DMS153 treated with DMSO at 0.1 percent for 48 hours (cell line): ENCODE measurements at regions not wholly inside any gene's neighbourhood (a gene's known extent, or its start where the extent isn't known, plus 50 kb on each side); places are given as distances from the start of the nearest gene placed in this dataset.
"Not testable (repeated sequence)": the region's sequence is repeated elsewhere in the genome, so short reads cannot be mapped to it uniquely, and the experiment has no call there.

Source experiments
- DNase-seq: peaks from one replicate; lab custom pipeline; 2025; ENCODE audit not compliant: unreplicated experiment; lab: John Stamatoyannopoulos, UW

DNA sequence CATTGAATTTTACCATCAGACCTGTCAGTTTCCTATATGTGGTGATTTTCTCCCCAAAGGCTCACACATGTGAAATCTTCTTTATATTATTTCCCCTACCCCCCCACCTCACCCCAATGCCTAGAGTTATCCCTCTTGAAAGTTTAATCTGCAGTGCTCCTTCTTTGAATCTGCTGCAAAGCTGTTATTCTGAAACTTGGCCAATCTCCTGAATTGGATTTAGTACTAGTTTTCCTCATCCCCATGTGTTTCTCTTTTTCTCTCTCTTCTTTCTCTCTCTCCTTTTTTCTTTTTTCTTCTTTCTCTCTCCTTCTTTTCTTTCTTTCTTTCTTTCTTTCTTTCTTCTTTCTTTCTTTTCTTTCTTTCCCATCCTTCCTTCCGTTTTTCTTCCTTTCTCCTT, 886.2 kb downstream of the TYW1 start:
- DNase-seq: no peak

DNA sequence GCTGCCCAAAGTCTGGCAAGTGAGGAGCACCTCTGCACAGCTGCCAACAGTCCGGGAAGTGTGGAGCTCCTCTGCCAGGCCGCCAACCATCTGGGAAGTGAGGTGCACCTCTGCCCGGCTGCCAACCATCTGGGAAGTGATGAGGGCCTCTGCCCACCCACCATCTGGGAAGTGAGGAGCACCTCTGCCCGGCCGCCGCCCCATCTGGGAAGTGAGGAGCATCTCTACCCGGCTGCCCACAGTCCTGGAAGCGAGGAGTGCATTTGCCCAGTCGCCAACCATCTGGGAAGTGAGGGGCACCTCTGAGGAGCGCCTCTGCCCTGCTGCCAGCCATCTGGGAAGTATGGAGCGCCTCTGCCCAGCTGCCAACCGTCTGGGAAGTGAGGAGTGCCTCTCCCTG, 893.7 kb downstream of the TYW1 start:
- DNase-seq: no peak

DNA sequence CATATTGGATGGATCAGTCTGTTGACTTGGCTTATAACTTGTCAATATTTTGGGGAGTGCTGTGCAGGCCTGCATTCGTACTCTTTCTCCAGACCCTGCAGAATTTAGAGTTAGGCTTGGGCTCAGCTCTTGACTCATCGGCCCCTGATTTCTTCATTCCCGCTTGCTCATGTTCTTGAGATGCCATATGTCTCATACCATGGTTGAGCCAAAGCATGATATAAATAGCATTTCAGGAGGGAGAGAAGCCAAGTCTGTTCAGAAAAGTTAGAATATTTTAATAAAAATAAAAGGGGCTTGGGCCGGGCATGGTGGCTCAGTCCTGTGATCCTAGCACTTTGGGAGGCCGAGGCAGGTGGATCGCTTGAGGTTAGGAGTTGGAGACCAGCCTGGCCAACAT, 898.1 kb downstream of the TYW1 start:
- DNase-seq: no peak

DNA sequence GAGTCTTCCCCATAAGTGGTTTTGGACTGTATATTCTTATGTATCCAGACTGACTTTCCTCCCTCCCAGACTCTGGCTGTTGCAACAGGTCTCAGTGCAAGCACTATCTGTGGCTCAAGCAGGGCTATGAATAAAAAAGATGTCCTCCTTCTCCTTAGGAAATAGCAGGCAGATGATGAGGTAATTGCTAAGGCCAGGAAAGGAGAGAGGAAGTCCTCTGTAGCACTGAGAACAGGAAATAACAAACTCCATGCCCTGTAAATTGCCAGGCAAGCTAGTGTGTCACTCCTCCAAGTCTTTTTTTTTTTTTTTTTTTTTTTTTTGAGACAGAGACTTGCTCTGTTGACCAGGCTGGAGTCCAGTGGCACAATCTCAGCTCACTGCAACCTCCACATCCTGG, 900.1 kb downstream of the TYW1 start:
- DNase-seq: no peak

DNA sequence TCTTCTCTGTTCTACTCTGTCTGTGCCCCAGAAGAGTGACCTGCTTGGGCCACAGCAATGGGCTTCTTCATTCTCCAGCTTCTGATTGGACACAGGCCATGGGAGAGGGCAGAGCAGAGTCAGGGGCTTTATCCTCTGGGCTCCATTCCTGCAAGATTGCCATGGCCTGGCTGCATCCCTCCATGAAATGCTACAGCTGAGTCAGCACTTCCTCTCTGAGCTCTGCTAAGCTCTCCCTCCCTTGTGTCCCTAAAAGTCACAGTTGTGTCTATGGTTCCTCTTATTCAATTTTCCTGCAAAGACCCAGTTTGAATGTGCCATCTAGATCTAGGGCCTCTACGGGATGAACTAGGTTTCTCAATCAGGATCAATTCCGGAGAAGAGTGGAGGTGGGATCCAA, 903.8 kb downstream of the TYW1 start:
- DNase-seq: no peak

DNA sequence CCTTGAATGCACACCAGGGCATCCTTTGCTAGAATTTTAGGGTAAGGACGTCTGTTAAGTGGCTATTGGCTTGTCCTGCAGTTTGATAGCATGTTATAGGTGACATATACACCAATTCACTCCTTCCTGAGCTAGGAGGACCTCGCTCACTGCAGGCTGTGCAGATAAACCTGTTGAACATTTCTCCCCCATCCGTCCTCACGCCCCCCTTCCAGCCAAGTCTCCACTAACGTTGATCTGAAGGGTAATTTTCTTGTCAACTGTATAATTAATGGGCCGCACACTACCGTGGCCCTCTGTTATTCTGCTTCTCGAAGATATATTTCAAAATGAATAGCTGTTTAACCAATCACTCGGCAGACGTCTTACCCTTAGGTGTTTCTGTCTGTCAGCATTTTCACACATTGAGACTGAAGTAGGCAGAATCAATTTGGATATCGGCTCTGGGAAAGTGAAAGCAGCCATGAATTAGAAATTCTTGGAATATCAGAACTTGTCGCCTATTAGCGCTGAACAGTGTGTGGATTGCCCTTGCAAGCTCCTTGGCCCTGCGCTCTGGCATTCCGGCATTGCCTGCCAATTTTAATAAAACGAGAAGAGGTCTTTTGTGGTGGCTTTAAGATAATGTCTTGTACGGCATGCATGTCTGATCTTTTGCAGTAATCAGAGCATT, 905.3 kb downstream of the TYW1 start:
- DNase-seq: no peak

DNA sequence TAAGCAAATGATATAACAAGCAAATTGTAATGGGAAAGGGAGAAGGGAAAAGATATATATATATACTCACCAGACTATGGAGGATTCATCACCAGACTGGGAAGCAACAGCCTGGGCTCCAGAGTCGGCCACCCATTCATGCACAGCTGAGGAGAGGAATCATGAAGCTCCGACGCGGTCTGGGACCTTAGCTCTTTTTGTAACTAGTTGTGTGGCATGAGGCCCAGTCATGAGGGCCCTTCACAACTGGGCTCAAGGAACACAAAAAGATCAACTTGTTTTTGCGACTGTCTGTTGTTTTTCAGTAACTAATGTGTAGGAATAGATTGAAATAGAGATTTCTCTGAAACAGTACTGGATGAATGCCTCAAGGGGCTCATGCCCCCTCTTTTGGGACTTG, 911.2 kb downstream of the TYW1 start:
- no peak for DNase-seq

DNA sequence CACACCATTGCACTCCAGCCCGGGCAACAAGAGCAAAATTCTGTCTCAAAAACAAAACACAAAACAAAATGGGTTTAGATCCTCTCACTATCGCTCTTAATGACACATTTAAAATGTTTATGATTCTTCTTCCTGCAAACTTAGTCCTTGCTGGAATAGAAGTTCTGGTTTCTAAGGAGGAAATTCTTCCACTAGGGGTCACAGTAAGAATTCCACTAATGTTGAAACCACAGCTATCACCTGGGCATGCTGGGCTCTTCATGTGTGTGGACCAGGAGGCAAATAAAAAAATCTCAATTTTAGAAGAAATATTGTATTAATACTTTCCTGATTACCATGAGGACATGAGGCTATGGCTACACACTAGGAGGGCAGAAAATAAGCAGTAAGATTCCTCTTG, 915.8 kb downstream of the TYW1 start:
- no peak for DNase-seq

DNA sequence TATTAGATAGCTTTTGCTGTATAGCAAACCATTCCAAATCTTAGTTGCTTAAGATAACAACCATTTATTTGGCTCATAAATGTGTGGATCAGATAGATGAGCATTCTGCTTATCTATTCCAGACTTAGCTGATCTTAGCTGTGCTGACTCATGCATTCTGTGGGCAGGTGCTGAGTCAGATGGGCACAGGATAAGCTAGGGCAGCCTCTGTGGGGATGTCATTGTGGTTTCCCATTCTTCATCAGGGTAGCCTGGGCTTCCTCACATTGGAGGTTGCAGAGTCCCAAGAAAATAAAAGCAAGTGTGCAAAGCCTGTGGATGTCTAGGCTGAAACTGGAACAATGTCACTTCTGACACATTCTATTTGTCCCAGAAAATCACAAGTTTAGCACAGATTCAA, 917.0 kb downstream of the TYW1 start:
- no peak for DNase-seq

DNA sequence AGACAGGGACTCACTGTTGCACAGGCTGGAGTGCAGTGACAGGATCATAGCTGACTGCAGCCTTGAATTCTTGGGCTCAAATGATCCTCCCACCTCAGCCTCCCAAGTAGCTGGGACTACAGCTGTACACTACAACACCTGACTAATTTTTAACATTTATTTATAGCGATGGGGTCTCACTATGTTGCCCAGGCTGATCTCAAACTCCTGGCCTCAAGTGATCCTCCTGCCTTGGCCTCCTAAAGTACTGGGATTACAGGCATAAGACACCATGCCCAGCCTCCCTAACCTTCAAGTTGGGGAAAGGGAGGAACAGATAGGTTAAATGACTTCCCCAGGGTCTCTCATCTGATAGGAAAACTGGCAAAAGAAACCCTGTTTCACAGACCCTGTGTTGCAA, 919.5 kb downstream of the TYW1 start:
- DNase-seq: not testable (repeated sequence)

DNA sequence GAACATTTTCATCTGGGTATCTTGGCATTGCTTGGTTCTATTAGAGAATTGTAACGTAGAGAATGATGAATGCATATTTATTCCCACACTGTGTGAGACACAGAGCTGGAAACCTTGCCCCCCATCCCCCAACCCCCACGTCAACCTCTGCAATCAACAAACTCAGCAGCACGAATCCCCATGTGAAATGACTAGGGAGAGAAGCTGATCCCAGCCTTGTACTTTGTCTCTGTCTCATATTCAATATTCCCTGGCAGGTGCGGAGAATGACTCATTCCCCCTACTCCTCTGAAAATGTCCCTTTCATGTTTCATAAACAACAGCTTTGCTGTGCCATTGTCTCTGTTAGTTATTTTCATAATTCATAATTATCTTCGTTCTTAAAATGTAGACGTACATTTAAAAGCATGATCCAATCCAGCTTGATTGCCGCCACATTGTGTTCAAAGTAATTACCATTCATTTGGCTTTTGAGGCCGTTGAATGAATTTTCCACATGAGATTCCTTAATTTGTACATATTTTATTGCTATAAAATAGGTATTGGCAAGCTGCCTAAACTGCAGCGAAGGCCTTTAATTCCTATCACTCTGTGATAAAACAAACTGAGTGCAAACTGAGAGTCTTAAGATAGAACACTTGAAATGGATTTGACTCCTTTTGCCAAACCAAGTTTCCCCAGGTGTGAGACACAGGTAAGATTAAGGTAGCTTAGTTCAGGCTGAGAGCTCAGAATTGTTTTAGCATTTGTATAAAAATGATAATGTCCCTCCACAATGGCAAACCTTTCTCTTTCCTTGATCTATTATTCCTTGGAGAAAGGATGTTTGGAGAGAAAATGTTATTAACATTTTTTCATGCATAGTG, 920.2 kb downstream of the TYW1 start:
- DNase-seq: no peak

DNA sequence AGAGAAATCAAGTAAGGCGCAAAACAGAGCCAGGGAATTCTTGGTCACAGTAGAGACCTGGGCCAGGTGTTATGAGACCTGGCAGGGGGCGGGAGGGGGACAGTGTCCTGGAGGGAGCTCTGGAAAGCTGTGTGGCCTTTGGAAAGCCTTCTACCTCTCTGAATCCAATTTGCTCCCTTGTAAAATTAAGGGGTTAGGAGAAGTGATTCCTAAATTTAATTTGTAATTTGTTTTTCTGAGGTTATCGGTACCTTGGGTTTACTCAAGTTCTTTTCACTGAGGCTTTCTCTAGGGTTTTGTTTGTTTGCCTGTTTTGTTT, 920.8 kb downstream of the TYW1 start:
- DNase-seq: no peak

DNA sequence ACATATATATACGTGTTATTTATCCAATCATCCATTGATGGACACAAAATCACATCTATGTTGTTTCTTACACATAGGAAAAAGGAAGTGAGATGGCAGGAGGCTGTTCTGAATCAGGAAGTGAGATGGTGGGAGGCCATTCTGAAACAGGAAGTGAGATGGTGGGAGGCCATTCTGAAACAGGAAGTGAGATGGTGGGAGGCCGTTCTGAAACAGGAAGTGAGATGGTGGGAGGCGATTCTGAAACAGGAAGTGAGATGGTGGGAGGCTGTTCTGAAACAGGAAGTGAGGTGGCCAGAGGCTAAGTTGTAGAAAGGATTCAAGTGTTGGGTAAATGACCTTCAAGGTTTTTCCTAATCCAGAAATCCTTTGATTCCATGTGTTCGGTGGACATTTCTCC, 921.5 kb downstream of the TYW1 start:
- no peak for DNase-seq

DNA sequence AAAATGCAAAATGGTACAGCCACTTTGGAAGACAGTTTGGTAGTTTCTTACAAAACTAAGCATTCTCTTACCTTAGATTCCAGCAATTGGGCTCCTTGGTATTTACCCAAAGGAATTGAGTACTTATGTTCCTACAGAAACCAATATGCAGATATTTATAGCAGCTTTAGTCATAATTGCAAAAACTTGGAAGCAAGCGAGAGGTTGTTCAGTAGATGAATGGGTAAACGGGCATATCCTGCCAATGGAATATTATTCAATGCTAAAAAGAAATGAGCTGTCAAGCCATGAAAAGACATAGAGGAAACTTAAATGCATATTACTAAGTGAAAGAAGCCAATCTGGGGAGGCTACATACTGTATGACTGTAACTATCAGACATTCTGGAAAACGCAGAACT, 926.7 kb downstream of the TYW1 start:
- DNase-seq: no peak

DNA sequence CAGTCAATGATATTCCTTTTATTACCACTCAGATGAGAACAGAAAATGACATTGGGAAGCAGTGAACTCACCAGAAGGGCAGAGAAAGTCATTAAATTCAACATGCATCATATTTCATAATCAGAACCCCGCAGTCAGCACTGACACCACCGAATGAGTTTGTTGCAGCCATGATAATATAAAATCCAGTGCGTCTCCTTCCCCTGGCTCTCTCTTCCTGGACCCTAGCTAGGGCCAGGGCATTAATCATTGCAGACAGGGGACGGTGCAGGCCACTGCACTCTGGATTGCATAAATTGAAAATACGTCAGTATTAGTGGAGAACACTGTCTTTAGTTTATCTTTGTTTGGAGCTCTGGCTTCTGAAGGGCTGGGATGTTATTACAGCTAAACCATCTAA, 931.5 kb downstream of the TYW1 start:
- no peak for DNase-seq

DNA sequence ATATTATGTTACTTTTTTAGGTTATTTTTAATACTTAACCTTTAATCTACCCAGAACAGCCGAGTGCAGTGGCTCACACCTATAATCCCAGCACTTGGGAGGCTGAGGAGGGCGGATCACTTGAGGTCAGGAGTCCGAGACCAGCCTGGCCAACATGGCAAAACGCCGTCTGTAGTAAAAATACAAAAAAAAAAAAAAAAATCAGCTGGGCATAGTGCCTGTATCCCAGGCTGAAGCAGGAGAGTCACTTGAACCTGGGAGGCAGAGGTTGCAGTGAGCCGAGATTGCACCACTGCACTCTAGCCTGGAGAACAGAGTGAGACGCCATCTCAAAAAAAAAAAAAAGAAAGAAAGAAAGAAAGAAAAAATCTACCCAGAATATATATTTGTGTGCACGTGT, 939.8 kb downstream of the TYW1 start:
- DNase-seq: not testable (repeated sequence)

DNA sequence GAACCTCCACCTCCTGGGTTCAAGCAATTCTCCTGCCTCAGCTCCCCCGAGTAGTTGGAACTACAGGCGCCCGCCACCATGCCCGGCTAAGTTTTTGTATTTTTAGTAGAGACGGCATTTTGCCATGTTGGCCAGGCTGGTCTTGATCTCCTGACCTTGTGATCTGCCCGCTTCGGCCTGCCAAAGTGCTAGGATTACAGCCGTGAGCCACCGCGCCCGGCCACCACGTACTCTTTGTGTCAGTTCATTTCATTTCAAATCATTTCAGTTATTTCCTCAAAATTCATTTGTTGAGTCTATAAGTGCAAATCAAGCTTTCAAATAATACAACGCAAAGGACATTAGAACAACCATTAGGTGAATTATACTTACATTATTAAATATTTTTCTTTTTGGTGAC, 943.8 kb downstream of the TYW1 start:
- no peak for DNase-seq

DNA sequence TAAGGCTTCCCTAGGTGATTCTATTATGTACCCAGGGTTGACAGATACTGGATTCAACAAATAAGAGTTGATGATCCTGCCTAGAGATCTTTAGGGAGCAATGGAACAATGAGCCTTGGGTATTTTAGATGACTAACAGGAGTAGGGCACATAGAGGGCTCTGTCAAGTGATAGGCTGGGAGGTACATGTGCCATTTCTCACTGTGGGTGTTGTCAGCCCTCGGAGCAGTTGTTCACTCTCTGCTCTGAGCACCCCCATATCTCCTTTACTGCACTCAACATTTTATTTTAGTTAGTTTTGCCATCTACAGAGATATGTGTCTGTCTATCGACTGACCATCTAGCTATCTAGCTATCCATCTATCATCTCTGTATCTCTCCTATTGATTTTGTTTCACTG, 950.6 kb downstream of the TYW1 start:
- no peak for DNase-seq

DNA sequence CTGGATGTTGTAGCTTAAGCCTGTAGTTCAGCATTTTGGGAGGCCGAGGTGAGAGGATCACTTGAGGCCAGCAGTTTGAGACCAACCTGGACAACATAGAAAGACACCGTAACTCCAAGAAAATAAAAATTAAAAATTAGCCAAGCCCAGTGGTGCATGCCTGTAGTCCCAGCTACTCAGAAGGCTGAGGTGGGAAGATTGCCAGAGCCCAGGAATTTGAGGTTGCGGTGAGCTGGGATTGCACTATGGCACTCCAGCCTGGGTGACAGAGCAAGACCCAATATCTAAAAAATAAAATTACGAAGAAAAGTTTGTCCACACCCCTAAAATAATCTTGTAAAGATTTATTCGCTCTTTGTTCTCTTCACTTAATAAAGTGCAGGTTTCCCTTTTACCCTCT, 951.0 kb downstream of the TYW1 start:
- no peak for DNase-seq

DNA sequence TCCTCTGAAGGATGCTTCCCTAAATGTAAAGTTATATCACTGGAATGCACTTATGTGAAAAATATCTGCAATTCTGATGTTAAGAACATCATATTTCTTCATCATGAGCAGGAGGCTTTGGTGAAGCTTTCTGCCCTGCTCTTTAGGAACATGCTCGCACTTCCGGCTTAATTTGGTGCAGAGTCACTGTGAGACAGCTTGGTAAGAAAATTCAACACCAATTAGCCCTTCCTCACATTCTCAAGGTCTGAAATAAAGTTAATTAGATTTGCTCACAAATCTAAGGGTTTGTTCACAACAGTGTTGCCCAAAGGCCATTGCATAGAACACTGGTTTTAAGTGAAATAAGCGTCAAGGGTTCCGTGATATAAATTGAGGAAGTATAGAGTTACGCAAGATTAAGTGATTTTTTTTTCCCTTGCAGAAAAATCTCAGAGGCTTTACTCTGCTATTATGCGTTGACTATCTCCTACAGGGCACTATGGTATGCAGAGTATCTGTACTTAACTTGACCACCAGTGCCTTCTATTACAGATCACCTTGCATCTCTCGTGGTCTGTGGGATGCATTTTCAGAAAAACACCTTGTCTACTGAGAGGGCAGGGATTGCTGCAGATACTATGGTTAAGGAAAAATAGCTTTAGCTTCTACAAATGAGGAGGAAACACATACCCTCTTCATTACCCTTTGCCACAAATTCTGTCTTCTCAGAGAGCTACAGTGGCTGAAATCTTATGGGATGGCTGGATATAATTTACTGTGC, 953.9 kb downstream of the TYW1 start:
- no peak for DNase-seq

DNA sequence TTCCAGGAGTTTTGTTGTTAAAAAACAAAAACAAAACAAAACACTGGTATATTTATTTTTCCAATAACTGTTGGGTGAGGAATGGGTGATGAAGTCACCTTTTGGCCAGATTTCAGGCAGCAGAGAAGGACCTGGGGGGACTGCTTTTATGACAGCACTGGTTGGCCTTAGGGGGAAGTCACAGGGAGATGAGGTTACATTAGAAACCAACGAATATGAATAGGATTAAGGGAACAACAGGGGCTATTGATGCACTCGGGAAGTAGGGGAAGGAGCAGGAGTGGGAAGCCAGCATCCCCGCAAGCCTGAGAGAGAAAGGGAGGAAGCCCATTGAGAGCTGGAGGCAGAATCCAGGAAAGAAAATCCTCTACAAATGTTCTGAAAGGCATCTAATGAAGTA, 958.4 kb downstream of the TYW1 start:
- no peak for DNase-seq

DNA sequence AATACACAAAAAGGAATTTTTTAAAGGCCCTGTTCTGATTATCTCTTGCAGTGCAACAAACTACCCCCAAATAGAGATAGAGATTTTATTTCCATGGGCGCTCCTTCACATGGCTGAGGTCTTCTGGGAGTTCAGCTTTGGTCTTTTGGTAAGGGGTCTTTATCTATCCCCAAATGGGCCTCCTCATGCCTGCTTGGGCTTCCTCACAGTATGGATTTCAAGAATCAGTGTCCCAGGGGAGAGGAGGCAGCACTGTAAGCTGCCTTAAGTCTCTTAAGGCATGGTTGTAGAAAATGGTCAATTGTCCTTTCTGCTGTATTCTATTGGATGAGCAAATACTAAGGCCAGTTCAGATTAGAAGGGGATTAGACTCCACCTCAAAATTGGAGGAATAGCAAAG, 966.2 kb downstream of the TYW1 start:
- DNase-seq: no peak
